Keratinocyte (primary cell): ENCODE measurements at regions not wholly inside any gene's neighbourhood (a gene's known extent, or its start where the extent isn't known, plus 50 kb on each side); places are given as distances from the start of the nearest gene placed in this dataset.

Experiments
- CTCF ChIP-seq, 3 experiments: IDR thresholded peaks in 1 of 3; conservative IDR thresholded peaks in 1 of 3; optimal IDR thresholded peaks in 1 of 3; 2 replicates in 2 of 3; 3 replicates in 1 of 3; pipeline versions ENCODE3 to v1.5.1; 2011; ENCODE audit warnings: low read length in 3 of 3, mild to moderate bottlenecking in 3 of 3, moderate library complexity in 2 of 3, control low read depth in 1 of 3, inconsistent platforms in 1 of 3; ENCODE audit not compliant: insufficient read depth in 2 of 3; ENCODE audit errors: extremely low read depth in 1 of 3
- EZH2 ChIP-seq: IDR thresholded peaks from one replicate; pipeline ENCODE4 v1.6.1; 2012; ENCODE audit warnings: inconsistent platforms, mild to moderate bottlenecking, low read length, moderate library complexity

GRCh38 chr18:67041334-67041733 is 437.4 kb upstream of the CDH19 start:
- no peak for TF ChIP-seq CTCF (optimal IDR thresholded peaks at IDR 0.05 in 1 of 3, IDR thresholded peaks at IDR 0.05 in 1 of 3, conservative IDR thresholded peaks at IDR 0.05 in 1 of 3; ENCODE audit: extremely low read depth in 1 of 3, insufficient read depth in 2 of 3, low read length in 3 of 3)
- no peak for TF ChIP-seq EZH2
